ENCODE measurements at regions not wholly inside any gene's neighbourhood (a gene's known extent, or its start where the extent isn't known, plus 50 kb on each side); places are given as distances from the start of the nearest gene placed in this dataset.

- Histone ChIP-seq H3K4me3 (no peak overlapping the region), H2AFZ (ENCODE audit: low read depth, low read length) (no peak overlapping the region), H3K9ac (ENCODE audit: insufficient read depth in 1 of 2, low read depth in 2 of 2, low read length in 2 of 2) (no peak overlapping the region), H3K27ac (ENCODE audit: extremely low read depth, low read depth, low read length) (no peak overlapping the region), H3K9me1 (ENCODE audit: control insufficient read depth, insufficient read depth, low read length) (no peaks in the 10 kb centered on the region), H3K27me3 (ENCODE audit: control insufficient read depth in 2 of 2, insufficient read depth in 2 of 2, low read length in 2 of 2) (no peaks in the 10 kb centered on the region), H3K4me2 (ENCODE audit: insufficient read depth, low read length) (no peak overlapping the region), H3K4me1 (replicated peaks in 1 of 2; ENCODE audit: control insufficient read depth in 2 of 2, insufficient read depth in 2 of 2, low read length in 2 of 2) (no peaks in the 10 kb centered on the region), H3K9me3 (replicated peaks; ENCODE audit: control insufficient read depth, insufficient read depth, low read depth, low read length) (no peaks in the 10 kb centered on the region), H3K36me3 (ENCODE audit: control insufficient read depth, insufficient read depth, low read length) (no peaks in the 10 kb centered on the region), H4K20me1 (replicated peaks; ENCODE audit: control insufficient read depth, insufficient read depth, low read length) (no peaks in the 10 kb centered on the region), H3K79me2 (ENCODE audit: control insufficient read depth, insufficient read depth, low read length) (no peaks in the 10 kb centered on the region)
- TF ChIP-seq ZNF232 (CRISPR knock-in tag; IDR thresholded peaks at IDR 0.05) = no peak
- TF ChIP-seq TCF3 (CRISPR knock-in tag; IDR thresholded peaks at IDR 0.05) = no peak
- TF ChIP-seq MAFG (tag; conservative IDR thresholded peaks at IDR 0.05) = peak; percentile 54
- TF ChIP-seq C11orf30 (IDR thresholded peaks at IDR 0.05; ENCODE audit: low read depth) = peak; percentile 71; the same call in 1 of the 2 replicates
- TF ChIP-seq MAFF (IDR thresholded peaks at IDR 0.05; ENCODE audit: low read length) = peak; percentile 54
- TF ChIP-seq HINFP (tag; conservative IDR thresholded peaks at IDR 0.05; ENCODE audit: low read depth) = no peak
- peak; percentile 80 for TF ChIP-seq ZNF316 (IDR thresholded peaks at IDR 0.05)
- peak; percentile 54 for TF ChIP-seq MAFK (IDR thresholded peaks at IDR 0.05; ENCODE audit: low read length)
- in situ Hi-C loops (cut with MboI) = no loop called here
- CTCF ChIA-PET (ENCODE audit: low intra/inter-chr PET ratio) = no interaction called here
- FAIRE-seq (no peak), ATAC-seq (no peak), DNase-seq (ENCODE audit: extremely low read depth in 1 of 4, low spot score in 3 of 4) (no peak)
- intact Hi-C loops (cut with micrococcal nuclease) = no loop called here
- POLR2A ChIA-PET = interaction anchor here (0.7 to 0.9 kb wide), 2 partner anchors 44 to 135 kb away, joined by 3 read pairs; no protein-coding TSS in a partner anchor
- BruUV-seq (replicated peaks) = no TSS peak
Observed at GRCh38 chr3:150136242-150136641, 165.5 kb upstream of the PFN2 start.
